ENCODE measurements at regions not wholly inside any gene's neighbourhood (a gene's known extent, or its start where the extent isn't known, plus 50 kb on each side); places are given as distances from the start of the nearest gene placed in this dataset.

- WGBS, 2 donors, result 52 to 74% methylated on average over 4 of the region's 4 CpGs
- Histone ChIP-seq H3K36me3 (no peaks in the 10 kb centered on the region), H3K27ac (no peak overlapping the region), H3K4me3 (no peak overlapping the region), H3K4me1 (no peaks in the 10 kb centered on the region), H3K27me3 (no peaks in the 10 kb centered on the region), H3K9me3 (no peaks in the 10 kb centered on the region)
- intact Hi-C loops (cut with DNase I), result loop anchor here in 1 of 3 donors (10.0 kb wide), 1 partner anchor 64 kb away; no protein-coding TSS in a partner anchor
- TF ChIP-seq CTCF (IDR thresholded peaks at IDR 0.05), result no peak
- FAIRE-seq (no peak), ATAC-seq (no peak), DNase-seq (no peak)
These were observed 539.1 kb downstream of the CDK5RAP2 start for GRCh38 chr9:120040896-120041295.

GRCh38 chr9:120038342-120038741 is 541.6 kb downstream of the CDK5RAP2 start:
- DNase-seq, result no peak
- no peak for ATAC-seq
- no peaks in the 10 kb centered on the region for H3K27me3 ChIP-seq
- H3K4me3 ChIP-seq, result no peak overlapping the region
- WGBS, 2 donors, result 61 to 69% methylated on average over 4 of the region's 4 CpGs
- FAIRE-seq, result no peak
- intact Hi-C loops (cut with DNase I), result no loop called here
- no peaks in the 10 kb centered on the region for H3K36me3 ChIP-seq
- H3K27ac ChIP-seq, result no peak overlapping the region
- TF ChIP-seq CTCF (IDR thresholded peaks at IDR 0.05), result no peak
- no peaks in the 10 kb centered on the region for H3K4me1 ChIP-seq
- no peaks in the 10 kb centered on the region for H3K9me3 ChIP-seq

- 85 to 91% methylated on average over 9 of the region's 9 CpGs for WGBS, 2 donors
- H3K27ac ChIP-seq, result no peak overlapping the region
- H3K4me3 ChIP-seq, result no peak overlapping the region
- no peaks in the 10 kb centered on the region for H3K36me3 ChIP-seq
- H3K9me3 ChIP-seq, result no peaks in the 10 kb centered on the region
- DNase-seq (no peak), FAIRE-seq (no peak), ATAC-seq (no peak)
- no peaks in the 10 kb centered on the region for H3K4me1 ChIP-seq
- TF ChIP-seq CTCF (IDR thresholded peaks at IDR 0.05), result no peak
- intact Hi-C loops (cut with DNase I), result no loop called here
- H3K27me3 ChIP-seq, result no peaks in the 10 kb centered on the region
These were observed 547.3 kb downstream of the CDK5RAP2 start for GRCh38 chr9:120032639-120033038.

- intact Hi-C loops (cut with DNase I), result no loop called here
- no peaks in the 10 kb centered on the region for H3K36me3 ChIP-seq
- no peak overlapping the region for H3K4me3 ChIP-seq
- FAIRE-seq (no peak), DNase-seq (no peak), ATAC-seq (no peak)
- WGBS, 2 donors, result 51 to 64% methylated on average over 5 of the region's 5 CpGs
- no peak overlapping the region for H3K27ac ChIP-seq
- no peaks in the 10 kb centered on the region for H3K27me3 ChIP-seq
- TF ChIP-seq CTCF (IDR thresholded peaks at IDR 0.05), result no peak
- H3K4me1 ChIP-seq, result no peaks in the 10 kb centered on the region
- no peaks in the 10 kb centered on the region for H3K9me3 ChIP-seq
These were observed 549.1 kb downstream of the CDK5RAP2 start for GRCh38 chr9:120030847-120031246.

DNA sequence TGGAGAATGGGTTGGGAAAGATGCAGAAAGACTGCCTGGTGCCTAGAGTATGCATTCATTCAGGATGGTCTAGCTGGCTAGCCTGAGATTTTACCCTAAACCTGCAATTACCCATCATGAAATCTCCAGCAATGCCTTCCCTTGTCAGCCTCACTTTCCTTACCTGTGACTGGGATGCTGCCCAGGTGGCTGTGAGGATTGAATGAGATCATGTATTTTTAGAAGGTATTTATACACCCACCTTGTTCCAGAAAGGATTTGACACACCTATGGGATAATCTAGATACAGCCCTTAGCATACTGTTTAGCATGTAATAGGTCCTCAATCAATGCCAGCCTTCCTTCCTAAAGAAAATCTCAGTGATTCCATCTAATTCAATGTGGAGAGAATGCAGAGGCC is 561.4 kb downstream of the CDK5RAP2 start:
- no peaks in the 10 kb centered on the region for H3K9me3 ChIP-seq
- no peaks in the 10 kb centered on the region for H3K27me3 ChIP-seq
- H3K27ac ChIP-seq, result no peak overlapping the region
- H3K4me3 ChIP-seq, result no peak overlapping the region
- ATAC-seq (no peak), FAIRE-seq (no peak), DNase-seq (no peak)
- H3K36me3 ChIP-seq, result no peaks in the 10 kb centered on the region
- intact Hi-C loops (cut with DNase I), result no loop called here
- no peaks in the 10 kb centered on the region for H3K4me1 ChIP-seq
- TF ChIP-seq CTCF (IDR thresholded peaks at IDR 0.05), result no peak
